HG03378 (cell line): ENCODE measurements at regions not wholly inside any gene's neighbourhood (a gene's known extent, or its start where the extent isn't known, plus 50 kb on each side); places are given as distances from the start of the nearest gene placed in this dataset.
"Not testable (repeated sequence)": the region's sequence is repeated elsewhere in the genome, so short reads cannot be mapped to it uniquely, and the experiment has no call there.

Experiments
- ATAC-seq: cut with Tn5 transposase; IDR thresholded peaks from one replicate; pipeline ENCODE4 v1.9.1; 2021; ENCODE audit warnings: mild to moderate bottlenecking, moderate library complexity; ENCODE audit not compliant: unreplicated experiment

- ATAC-seq: no peak
Measured at GRCh38 chr2:84065857-84066256, 393.2 kb downstream of the SUCLG1 start.

GRCh38 chr2:84057917-84058560 lies 401.0 kb downstream of the SUCLG1 start:
- no peak for ATAC-seq

GRCh38 chr2:84055816-84056215 lies 403.3 kb downstream of the SUCLG1 start:
- no peak for ATAC-seq

- not testable (repeated sequence) for ATAC-seq
Measured at GRCh38 chr2:84054577-84054976, 404.5 kb downstream of the SUCLG1 start.

DNA sequence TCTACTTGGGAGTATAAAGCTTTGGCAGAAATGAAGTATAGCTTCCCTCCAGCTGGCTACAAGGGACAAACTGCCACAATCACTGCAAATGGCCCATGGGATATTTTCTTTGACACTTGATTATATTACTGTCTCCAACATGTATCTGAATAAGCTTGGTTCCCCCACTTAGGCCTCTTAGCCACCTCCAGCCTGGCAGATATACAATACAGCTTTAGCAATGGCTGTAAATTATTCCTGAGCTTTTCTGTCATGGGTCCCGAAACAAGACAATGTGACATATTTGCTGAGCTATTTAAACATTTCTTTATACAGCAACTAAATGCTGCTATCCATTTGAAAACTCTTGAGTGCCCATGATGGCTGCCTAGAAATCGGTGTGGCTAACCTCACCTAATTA lies 406.2 kb downstream of the SUCLG1 start:
- no peak for ATAC-seq

DNA sequence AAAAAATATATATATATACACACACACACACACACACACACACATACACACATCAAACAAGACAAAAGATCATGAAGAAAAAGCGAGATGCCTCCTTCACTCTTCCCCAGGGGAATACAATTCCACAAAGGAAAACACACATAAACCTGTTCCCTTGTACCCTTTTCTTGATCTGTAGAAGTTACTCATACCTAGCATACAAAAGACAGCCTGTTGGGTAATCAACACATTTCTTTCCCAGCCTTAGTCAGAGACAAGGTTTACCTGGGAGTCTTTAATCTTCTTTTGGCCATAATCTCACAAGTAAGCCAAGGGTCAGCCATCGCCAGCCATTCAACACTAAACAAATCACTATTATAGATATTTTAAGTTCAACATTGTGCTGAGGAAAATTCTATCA lies 407.0 kb downstream of the SUCLG1 start:
- ATAC-seq: no peak

DNA sequence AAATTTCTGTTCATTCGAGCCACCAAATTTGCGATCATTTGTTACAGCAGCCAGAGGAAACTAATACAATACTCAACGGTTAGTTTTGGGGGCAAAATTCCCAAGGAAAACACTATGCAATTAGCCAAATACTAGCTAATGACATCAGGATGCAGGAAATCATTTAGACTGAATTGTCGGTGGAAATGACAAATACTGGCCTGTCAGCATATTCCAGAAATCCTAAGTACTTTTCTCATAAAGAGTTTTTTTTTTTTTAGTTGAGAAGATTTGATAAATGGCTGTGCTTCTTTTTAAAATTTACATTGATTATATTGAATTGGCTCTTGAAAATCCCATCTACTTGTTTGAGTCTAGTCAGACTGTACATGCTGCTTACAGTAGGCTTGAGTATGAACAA lies 410.1 kb downstream of the SUCLG1 start:
- ATAC-seq: no peak

DNA sequence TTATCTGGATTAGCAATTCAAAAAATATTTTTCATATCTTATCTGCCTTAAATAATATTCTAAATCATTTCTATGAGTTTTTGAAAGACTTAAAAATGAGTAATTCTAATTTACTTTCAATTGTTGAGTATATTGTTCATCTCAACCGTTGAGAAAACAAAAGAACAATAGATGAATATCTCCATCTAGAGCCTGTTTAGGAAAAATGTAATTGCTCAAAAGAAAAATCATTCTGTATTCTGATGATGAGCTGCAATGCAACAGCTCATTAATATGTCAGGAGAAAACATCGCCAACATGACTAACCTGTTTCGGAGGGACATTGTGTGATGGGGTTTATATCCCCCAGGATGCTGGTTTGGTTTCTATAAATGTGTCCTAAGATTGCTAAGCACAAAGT lies 417.6 kb downstream of the SUCLG1 start:
- no peak for ATAC-seq

DNA sequence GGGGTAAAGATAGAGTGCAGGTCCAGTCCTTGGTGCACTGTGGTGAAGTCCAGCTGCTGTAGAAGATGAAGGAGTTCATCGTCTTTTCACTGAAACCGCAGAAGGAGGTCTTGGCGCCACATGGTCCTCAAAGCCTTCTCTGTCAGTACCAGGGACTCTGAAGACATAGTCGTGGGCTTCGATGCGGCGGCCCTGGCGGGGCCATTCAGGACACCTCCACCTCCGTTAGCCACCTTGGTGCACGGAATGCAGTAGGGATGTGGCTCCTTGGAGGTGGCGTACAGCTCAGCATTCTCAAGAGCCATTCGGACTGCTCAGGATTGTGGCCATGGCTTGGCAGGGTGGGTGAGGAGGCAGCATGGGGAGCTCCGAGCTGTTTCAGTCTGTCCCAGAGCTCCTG lies 418.8 kb downstream of the SUCLG1 start:
- ATAC-seq: no peak

GRCh38 chr2:84038866-84039265 lies 420.2 kb downstream of the SUCLG1 start:
- no peak for ATAC-seq

DNA sequence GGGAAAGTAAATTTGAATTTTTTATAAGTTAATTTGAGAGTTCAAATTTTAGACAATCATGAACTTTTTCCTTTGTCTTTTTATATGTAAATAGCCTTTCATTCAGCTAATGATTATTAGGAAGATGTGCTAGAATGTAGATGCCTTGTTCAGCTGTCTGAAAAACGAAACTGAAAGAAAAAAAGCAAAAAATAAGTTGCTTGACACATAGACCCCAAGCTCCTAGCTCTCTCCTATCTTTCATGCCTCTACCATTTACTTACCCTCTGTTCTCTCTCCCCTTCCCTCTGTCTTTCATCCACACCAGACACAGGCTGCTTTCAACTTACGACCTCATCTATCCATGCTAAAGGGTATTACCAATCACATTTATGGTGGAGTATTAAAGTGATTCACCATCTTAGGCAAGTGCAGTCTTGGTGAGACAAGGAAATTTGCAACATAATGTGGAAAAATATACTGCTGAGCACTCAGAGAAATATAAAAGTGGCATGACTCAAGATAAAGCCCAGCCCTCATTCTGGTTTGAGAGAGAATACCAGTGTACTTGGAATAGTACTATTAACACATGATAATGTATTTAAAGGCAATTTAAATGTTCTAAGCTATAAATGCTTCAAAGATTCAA lies 425.6 kb downstream of the SUCLG1 start:
- ATAC-seq: no peak

DNA sequence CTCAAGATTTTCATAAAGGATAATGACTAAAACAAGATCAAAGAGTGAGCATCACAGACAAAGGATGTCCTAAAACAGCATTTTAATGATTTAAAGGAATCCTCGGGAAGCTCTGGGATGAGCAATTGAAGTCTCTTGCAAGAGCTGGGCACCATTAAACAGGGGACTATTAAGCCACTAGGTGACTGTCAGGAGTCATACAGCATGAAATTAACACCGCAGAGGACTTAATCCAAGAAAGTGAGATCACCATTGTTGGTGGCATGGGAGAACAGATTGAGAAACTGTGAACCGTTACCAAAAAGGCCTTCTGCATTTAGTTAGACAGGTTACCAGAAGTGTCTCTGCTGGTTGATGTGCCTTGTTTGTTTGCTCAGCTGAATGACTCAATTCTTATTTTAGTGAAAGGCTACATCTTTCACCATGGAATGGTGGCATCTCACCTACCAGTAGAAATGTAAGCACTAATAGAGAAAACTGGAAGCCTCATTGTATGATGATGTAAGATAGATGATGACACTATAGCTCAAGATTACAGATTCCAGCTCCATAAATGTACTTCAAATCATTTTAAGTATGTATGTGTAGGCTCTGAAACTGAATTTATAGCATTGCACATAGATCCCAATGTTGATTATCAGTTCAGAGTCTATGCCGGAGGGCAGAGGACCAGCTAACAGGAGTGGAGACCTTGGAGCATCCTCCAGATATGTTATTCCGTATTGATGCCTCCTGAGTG lies 427.6 kb downstream of the SUCLG1 start:
- ATAC-seq: no peak

DNA sequence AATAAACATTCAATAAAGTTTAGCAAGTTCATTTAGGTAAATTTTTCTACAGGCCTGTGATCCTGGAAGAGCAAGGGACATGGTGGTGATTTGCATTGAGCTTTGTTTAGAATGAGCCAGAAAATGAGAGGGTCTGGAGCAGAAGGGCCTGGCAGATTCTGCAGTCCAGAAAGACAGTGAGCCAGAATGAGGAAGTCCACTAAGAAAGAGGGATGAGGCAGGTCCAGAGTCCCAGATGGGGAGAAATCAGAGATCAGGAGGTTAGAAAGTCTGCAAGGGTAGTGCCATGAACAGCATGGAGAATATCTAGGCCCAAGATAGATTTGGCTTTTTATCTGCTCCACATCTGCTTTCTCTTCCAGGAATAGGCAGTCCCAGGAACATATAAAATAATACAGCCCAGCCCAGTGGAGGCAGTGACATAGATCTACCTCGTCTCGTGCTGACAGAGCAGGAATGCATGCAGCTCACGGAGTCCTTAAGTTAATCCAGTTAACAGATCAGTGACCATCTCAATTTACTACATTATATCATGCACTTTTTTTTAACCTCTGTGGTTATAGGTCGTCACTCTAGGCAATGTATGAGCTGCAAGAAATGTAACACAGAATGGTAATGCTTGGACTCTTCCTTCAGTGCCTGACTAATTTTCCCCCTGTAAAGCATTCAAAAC lies 429.0 kb downstream of the SUCLG1 start:
- ATAC-seq: no peak

- no peak for ATAC-seq
Measured at GRCh38 chr2:84026818-84027217, 432.3 kb downstream of the SUCLG1 start.

- ATAC-seq: no peak
Measured at GRCh38 chr2:84022810-84023431, 436.2 kb downstream of the SUCLG1 start.

DNA sequence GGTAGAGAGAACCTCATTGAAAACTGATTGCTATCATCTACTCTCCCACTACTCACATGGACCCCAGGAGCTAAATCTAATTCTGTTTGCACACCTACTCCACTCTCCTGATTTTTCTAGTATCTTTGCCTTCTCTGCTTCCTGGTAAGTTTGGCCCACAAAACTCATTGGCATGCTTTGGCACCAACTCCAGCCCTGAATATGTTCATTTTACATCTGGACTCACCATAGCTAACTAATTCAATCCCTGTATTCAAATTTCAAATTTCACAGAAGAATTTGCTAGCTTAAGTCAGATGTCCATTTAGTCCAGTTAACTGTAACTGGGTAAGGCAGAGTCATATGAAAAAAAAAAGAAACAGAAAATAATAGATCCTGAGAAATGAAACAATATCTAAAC lies 442.1 kb downstream of the SUCLG1 start:
- ATAC-seq: no peak

DNA sequence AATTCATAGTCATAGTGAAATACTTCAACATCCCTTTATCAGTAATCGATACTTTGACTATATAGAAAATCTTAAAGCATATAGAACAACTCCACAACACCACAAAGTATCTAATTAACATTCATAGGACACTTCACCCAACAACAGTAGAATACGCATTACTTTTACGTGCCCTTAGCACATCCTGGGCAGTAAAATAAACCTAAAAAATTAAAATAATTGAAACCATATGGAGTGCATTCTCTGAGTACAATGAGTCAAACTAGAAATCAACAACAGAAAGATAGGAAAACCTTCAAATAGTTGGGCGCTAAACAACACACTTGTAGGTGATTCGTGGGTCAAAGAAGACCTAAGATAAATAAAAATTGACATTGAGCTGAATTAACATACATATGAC lies 442.9 kb downstream of the SUCLG1 start:
- ATAC-seq: no peak

DNA sequence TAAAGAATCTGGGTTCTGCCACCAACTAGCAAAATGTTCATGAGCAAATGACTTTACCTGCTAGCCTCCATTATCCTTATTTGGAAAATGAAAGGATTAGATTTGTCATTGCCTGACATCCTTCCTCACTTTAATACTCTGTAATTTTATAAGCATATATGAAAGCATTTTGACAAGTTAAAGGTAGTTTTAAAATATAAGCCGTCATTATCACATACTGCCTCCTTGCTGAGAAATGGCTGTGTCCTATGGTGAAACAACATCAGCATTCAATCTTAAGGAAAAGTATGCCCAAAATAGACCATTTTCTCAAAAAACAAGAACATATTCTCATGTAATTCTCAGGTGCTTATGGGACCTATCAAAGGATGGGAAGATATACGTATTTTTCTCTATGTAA lies 461.2 kb downstream of the SUCLG1 start:
- no peak for ATAC-seq

DNA sequence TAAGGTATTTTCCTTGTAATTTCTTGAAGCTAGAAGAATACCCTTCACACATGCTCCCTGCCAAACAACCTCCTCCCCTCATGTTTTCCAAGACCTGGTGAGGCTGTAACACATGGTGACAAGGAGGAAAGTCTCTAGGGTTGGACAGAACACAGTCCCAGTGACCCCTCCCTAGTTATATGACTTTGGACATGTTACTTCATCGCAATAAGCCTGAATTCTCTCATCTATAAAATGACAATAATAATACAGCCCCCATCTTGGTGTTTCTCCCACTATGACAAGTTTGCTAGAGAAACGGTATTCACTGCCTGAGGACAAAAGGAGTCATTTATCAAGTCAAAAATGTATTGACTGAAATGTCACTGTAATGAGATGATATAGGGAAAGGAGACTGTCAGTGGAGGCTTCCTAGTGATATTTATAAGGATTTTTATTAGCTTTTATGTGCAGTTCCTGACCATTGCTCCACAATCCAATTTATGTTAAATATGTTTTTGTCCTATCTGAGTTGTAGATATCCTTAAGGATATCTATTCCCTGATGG lies 464.4 kb downstream of the SUCLG1 start:
- ATAC-seq: no peak

DNA sequence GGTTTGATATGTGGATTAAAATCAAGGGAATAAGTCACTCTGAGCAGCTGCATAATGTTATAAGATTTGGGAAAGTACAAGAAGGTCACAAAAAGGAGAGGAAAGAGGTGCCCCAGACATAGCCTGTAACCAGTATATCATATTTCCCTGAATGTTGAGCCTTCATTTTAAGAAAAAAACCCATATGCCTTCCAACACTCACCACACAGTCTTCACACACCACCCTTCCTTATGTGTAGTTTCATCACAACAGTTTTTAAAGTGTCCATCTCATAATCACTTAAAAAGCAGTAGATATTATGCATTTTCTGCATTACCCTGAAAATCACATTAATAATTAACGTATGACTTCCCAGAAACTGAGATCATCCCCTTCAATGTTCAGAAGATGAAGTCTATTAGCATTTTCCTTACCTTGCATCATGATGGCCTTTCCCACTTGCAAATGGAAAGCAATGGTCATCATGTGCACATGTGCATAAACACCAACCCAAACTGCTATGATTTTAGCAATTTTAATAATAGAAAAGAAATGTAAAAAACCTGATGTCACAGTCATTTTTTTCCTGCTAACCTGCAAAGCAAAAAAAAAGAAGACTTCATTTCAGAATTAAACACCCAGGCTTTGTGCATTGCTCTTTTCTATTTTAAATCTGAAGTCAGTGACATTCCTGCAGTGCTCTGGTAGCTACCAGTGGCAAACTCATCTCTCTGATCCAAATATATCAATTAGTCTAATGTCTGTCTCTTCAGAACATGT lies 465.0 kb downstream of the SUCLG1 start:
- ATAC-seq: no peak
